HG03159 (cell line): ENCODE measurements at regions not wholly inside any gene's neighbourhood (a gene's known extent, or its start where the extent isn't known, plus 50 kb on each side); places are given as distances from the start of the nearest gene placed in this dataset.
"Not testable (repeated sequence)": the region's sequence is repeated elsewhere in the genome, so short reads cannot be mapped to it uniquely, and the experiment has no call there.

Experiments
- ATAC-seq: cut with Tn5 transposase; IDR thresholded peaks from one replicate; pipeline ENCODE4 v1.9.1; 2021; ENCODE audit warnings: mild to moderate bottlenecking, moderate library complexity; ENCODE audit not compliant: unreplicated experiment

DNA sequence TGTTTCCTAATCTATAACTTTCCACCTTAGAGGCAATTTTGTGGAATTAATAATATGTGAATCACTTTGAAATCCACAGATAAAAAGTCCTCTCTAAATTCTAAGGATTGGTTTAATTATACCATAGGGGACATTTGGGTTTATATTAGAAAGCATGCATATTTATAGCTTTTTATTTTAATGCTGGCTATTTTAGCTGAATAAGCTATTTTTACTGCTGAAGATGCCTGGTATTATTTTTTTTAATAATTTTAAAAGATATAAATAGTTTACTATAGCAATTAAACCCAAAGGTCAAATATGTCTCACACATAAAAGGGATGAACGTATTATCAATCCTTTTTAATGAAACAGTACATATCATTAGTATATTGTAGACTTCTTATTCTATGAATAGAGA lies 415.4 kb downstream of the MAGEB5 start:
- ATAC-seq: no peak

- no peak for ATAC-seq
Observed at GRCh38 chrX:26613956-26614355, 398.0 kb downstream of the MAGEB5 start.

GRCh38 chrX:26606971-26607370 lies 391.0 kb downstream of the MAGEB5 start:
- ATAC-seq: no peak

GRCh38 chrX:26597981-26598380 lies 382.0 kb downstream of the MAGEB5 start:
- ATAC-seq: no peak

GRCh38 chrX:26590849-26591248 lies 374.9 kb downstream of the MAGEB5 start:
- no peak for ATAC-seq

DNA sequence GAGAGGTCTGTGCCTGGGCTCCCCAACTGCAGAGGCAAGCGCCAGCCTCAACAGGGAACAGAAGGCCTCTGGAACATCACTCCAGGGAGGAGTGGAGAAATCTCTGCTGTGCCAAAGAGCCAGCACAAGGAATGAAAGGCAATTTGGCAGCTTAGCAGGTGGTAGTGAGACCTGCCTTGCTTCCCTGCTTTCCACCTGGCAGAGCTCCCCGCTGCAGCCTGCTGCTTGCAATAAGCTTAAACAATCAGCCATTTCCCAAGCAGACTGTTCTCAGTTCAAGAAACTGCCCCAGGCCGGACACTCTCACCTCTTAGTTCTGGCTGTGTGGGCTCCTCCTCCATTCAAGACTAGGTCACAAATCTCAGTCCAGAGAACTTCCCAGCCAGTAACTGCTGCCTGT lies 370.6 kb downstream of the MAGEB5 start:
- no peak for ATAC-seq

DNA sequence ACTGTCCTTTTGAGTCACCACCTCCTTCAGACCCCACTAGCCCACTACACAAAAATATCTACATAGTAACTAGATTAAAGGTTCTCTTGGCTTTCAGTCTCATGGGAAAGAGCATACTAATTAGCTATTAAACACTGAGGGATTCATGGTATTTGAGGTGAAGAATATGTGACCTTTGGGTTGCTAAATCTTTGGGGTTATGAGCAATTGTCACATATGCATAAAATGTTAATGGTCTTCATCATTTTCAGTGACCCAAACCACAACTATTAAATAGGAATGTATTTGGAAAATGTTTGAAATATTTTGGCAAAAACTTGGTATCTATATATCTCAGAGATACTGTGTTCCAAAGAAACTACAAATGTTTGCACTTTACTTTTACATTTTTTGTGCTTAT lies 365.1 kb downstream of the MAGEB5 start:
- no peak for ATAC-seq

DNA sequence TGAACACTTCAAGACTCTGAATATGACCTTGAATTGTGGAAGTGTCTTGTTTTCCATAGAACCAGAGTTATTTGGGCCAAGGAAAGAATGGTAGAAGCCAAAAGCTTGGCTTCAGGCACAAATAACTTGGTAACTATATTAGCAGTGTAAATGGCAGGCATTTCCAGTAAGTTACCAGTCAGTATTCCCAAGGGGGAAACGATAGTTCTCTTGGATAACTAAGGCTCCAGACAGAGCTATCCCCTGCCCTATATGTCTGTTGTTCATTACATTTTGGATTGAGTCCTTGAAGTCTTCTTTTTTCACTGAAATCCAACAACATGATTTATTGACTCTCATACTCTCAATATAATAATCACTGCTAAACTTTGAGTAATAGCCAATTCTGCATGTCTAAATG lies 364.1 kb downstream of the MAGEB5 start:
- ATAC-seq: no peak

GRCh38 chrX:26574234-26574633 lies 358.3 kb downstream of the MAGEB5 start:
- ATAC-seq: no peak

DNA sequence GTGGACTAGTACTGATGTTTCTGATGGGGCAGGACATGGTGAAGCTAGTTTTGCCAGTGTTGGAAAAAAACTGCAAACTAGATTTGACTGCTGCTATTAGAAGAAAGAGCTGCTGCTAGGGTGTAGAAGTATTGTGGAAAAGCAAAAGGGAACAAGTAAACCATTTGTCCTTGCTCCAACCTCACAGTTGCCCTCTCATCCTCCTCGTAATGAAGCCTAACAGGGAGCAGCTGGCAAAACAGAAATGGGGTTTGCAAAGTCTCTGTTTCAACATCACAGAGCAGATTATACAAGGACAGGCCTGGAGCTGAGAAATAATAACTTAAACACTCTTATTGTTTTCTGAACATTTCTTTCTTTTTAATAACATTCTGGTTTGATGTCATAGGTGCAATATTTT lies 346.2 kb downstream of the MAGEB5 start:
- ATAC-seq: no peak

- ATAC-seq: no peak
Observed at GRCh38 chrX:26559855-26560254, 343.9 kb downstream of the MAGEB5 start.

DNA sequence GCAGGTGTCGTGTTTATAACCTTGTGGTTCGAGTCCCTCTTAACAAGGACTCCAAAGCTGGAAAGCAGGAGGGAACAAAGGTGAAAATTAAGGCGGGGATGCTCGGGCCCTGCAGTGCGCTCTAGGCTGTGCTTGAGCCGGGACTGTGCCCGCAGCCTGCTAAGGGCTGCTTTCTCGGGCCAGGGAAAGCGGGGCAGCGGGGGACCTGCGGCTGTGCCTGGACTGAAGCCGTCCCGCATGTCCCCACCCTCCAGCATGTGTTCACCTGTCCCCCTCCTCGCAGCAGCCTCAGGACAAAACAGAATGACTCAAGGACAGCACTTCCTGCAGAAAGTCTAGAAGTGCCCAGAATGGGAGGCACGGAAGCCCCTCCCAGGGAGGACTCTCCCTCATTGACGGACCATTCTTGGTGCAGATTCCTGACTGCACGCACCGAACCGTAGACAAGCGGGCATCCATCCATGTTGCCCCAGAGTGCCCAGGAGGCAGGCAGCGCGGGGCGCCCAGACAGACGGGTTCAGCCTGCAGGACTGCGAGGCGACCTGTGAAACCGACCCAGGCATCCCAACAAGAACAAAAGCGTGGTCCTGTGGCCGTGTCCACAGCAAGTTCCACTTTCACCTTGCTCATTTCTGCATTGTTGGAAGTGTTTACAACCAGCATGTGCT lies 342.9 kb downstream of the MAGEB5 start:
- ATAC-seq: no peak

DNA sequence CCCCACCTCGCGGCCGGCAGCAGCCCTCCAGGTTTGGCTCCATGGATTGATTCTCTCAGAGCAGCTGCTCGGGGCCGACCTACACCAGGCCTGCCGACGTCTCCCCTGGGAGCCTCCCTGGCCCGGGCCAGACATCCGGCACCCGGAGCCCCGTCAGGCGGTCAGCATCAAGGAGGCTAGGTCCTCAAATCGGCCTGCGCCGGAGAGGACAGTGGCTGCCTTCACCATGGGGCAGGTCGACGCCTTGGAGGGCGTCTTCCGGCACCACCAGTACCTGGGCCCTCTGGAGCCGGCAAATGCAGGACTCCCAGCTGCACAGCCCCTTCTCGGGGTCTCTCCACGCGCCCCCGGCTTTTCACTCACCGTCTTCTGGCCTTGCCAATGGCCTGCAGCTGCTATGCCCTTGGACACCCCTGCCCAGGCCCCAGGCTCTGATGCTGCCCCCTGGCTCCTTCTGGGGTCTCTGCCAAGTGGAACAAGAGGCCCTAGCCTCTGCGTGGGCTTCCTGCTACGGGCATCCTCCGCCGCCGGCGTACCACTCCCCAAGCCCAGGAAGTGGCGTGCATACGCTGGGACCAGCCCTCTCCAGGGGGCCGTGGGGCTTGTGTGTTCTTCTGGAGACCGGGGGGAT lies 341.8 kb downstream of the MAGEB5 start:
- no peak for ATAC-seq

DNA sequence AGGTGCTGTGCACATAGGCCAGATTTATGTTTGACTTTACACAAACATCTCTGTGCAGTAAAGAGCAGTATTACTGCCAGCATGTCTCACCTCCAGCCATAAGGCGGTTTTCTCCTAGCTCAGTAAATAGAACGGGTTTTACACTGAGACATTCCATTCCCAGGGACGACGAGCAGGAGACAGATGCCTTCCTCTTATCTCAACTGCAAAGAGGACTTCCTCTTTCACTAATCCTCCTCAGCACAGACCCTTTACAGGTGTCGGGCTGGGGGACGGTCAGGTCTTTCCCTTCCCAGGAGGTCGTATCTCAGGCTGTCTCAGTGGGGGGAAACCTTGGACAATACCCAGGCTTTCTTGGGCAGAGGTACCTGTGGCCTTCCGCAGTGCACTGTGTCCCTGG lies 309.8 kb downstream of the MAGEB5 start:
- ATAC-seq: not testable (repeated sequence)

- no peak for ATAC-seq
Observed at GRCh38 chrX:26522501-26522900, 306.5 kb downstream of the MAGEB5 start.

DNA sequence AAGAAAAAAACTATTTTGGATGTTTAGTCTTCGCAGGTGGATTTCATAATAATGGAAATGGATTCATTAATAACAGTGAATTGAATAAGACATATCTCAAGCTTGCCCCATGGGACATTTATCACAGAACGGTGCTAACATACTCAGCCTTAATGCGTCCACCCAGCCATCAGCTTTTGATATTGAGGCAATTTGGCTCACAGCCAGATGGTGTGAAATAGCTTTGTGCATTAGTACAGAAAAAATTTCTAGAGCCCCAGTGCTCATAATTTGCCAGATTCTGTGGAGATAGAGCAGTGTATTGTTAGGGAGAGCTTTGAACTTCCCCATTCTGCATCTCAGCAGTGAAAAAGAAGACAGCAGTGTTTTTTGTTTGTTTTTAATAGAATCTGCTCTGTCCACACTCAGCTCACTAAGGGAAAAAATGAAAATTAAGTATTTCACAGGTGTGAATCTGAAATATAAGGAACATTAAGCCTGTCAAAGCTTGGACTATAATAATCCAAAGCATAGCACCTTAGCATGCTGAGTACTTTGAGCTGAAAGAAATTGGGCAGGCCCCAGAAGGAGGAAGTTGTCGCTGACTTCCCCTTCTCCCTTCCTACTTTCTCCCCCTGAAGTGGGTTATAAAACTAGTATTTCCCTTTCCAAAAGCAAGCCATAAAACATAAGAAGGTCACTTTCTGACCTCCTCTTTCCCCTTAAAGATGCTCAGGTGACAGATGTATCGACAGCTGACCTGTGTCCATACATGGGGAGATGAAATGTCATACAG lies 295.8 kb downstream of the MAGEB5 start:
- no peak for ATAC-seq

DNA sequence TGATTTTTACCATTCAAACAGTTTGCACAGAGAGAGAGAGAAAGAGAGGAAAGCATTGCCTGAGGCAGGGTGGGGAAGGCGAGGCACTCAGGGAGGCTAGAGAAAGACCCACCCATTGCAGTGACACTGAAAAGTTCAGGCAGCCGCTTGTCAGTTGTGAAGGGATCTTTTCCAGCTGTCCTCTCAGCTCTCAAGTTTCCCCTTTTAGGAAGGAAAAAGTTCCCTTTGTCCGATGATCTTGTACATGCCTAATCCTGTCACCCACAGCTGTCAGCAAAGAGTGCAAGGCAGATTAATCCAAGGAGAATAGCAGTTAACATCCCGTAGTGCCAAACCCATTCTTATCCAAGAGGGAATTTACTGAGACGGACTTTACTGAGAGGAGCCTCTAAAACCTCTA lies 255.0 kb downstream of the MAGEB5 start:
- ATAC-seq: no peak

- ATAC-seq: no peak
Observed at GRCh38 chrX:26466387-26466786, 250.4 kb downstream of the MAGEB5 start.

DNA sequence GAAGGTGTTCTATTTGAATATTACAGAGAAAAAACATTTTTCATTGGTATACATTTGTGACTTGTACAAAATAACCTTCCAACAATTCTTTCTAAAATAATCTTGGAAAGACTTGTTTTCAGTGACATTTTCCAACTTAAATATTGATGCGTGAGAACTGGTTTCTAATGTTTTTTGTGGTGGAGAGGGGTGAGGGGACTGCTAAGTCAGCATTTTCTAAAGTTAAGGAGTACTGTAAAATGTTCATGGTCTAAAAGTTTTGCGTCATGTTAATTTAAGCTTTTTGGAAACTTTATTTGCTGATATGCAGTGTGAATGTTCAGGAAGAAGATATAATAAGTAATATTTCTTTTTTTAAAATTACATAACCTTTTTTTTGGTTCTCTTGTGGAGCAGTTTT lies 229.3 kb downstream of the MAGEB5 start:
- no peak for ATAC-seq

GRCh38 chrX:26444417-26444816 lies 228.4 kb downstream of the MAGEB5 start:
- not testable (repeated sequence) for ATAC-seq

DNA sequence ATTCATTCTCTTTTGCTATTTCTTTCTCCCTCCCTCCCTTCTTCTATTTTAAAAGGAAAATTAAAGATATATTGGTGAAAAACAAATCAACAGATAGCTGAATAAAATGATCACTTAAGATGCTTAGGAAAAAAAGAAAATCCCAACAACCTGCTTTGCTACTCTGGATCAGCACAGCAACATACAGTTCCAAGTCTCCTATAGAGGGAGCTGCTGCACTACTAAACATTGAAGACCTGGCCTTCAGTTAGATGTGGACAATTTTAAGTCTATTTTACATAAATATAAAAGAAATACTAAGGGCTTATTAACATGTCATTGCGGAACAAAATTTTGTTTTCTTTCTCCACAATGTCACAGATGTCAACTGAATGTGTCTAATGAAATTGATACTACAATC lies 226.4 kb downstream of the MAGEB5 start:
- no peak for ATAC-seq

- no peak for ATAC-seq
Observed at GRCh38 chrX:26414534-26414933, 198.6 kb downstream of the MAGEB5 start.
